IMR-90 (cell line): ENCODE measurements at regions not wholly inside any gene's neighbourhood (a gene's known extent, or its start where the extent isn't known, plus 50 kb on each side); places are given as distances from the start of the nearest gene placed in this dataset.

Experiments
- CEBPB ChIP-seq: IDR thresholded peaks from 2 replicates; pipeline ENCODE4 v1.6.1; 2012; ENCODE audit warnings: low read depth, low read length, improper control_type of control experiment
- CHD1 ChIP-seq: IDR thresholded peaks from 2 replicates; pipeline ENCODE4 v1.6.1; 2012; ENCODE audit warnings: low read depth, low read length, improper control_type of control experiment
- CTCF ChIP-seq: conservative IDR thresholded peaks from 2 replicates; pipeline ENCODE4 v1.5.1; 2012; ENCODE audit warnings: mild to moderate bottlenecking, low read depth, low read length, improper control_type of control experiment
- ELK1 ChIP-seq: fragments of 150-350 bp; IDR thresholded peaks from 2 replicates; pipeline ENCODE4 v1.6.1; 2016; ENCODE audit warnings: low read depth, mild to moderate bottlenecking, low read length, moderate library complexity, borderline replicate concordance
- FOS ChIP-seq: fragments of 150-350 bp; IDR thresholded peaks from 2 replicates; pipeline ENCODE4 v1.6.1; 2016; ENCODE audit warnings: low read depth, low read length
- MAFK ChIP-seq: IDR thresholded peaks from 2 replicates; pipeline ENCODE4 v1.6.1; 2012; ENCODE audit warnings: low read depth, low read length, improper control_type of control experiment
- MAZ ChIP-seq: IDR thresholded peaks from 2 replicates; pipeline ENCODE4 v1.6.1; 2012; ENCODE audit warnings: low read depth, mild to moderate bottlenecking, low read length, improper control_type of control experiment, moderate library complexity, borderline replicate concordance
- NFE2L2 ChIP-seq: fragments of 150-350 bp; IDR thresholded peaks from 2 replicates; pipeline ENCODE4 v1.6.1; 2016; ENCODE audit warnings: low read depth, mild to moderate bottlenecking, low read length
- POLR2A ChIP-seq: IDR thresholded peaks from 2 replicates; pipeline ENCODE4 v1.6.1; 2012; ENCODE audit warnings: mild to moderate bottlenecking, low read depth, low read length
- RAD21 ChIP-seq: IDR thresholded peaks from 2 replicates; pipeline ENCODE4 v1.6.1; 2012; ENCODE audit warnings: low read length, improper control_type of control experiment
- RCOR1 ChIP-seq: IDR thresholded peaks from 2 replicates; pipeline ENCODE4 v1.6.1; 2012; ENCODE audit warnings: mild to moderate bottlenecking, low read length, improper control_type of control experiment; ENCODE audit not compliant: insufficient replicate concordance
- RFX5 ChIP-seq: IDR thresholded peaks from 2 replicates; pipeline ENCODE4 v1.8.0; 2012; ENCODE audit warnings: low read depth, mild to moderate bottlenecking, low read length, moderate library complexity
- SMC3 ChIP-seq: fragments of 150-350 bp; IDR thresholded peaks from 2 replicates; pipeline ENCODE4 v1.6.1; 2016; ENCODE audit warnings: low read depth, mild to moderate bottlenecking, antibody characterized with exemption, low read length, moderate library complexity
- USF2 ChIP-seq: fragments of 150-350 bp; IDR thresholded peaks from 2 replicates; pipeline ENCODE4 v1.6.1; 2017; ENCODE audit warnings: mild to moderate bottlenecking, antibody characterized with exemption, low read length, low read depth

- TF ChIP-seq CTCF (no peak), USF2 (no peak), POLR2A (no peak), SMC3 (no peak), RFX5 (no peak), RCOR1 (no peak), NFE2L2 (no peak), MAZ (no peak), ELK1 (no peak), MAFK (no peak), RAD21 (no peak), CEBPB (no peak), CHD1 (no peak), FOS (no peak)
These were observed 69.5 kb upstream of the FBXO28 start for GRCh38 chr1:224044420-224044819.
